ENCODE measurements at regions not wholly inside any gene's neighbourhood (a gene's known extent, or its start where the extent isn't known, plus 50 kb on each side); places are given as distances from the start of the nearest gene placed in this dataset.

- TF ChIP-seq CTCF (IDR thresholded peaks at IDR 0.05) (no peak), POLR2AphosphoS5 (IDR thresholded peaks at IDR 0.05; ENCODE audit: low read depth, low read length) (no peak), TCF7L2 (IDR thresholded peaks at IDR 0.05; ENCODE audit: low read depth, low read length) (no peak)
Measured at GRCh38 chr1:37161171-37161570, 126.9 kb upstream of the GRIK3 start.
